H9 (cell line): ENCODE measurements at regions not wholly inside any gene's neighbourhood (a gene's known extent, or its start where the extent isn't known, plus 50 kb on each side); places are given as distances from the start of the nearest gene placed in this dataset.

Experiments
- DNase-seq: peaks from one replicate; pipeline ENCODE4 v3.0.0-alpha.2; 2017
- H2AFZ ChIP-seq: one replicate; pipeline ENCODE4 v1.6.1; 2013; ENCODE audit warnings: mild to moderate bottlenecking, low read length, control low read depth, moderate library complexity
- H2AK5ac ChIP-seq: 2 replicates; pipeline ENCODE4 v1.6.1; 2013; ENCODE audit warnings: low read length, control low read depth, mixed read lengths; ENCODE audit not compliant: insufficient read length
- H2BK120ac ChIP-seq: one replicate; pipeline ENCODE4 v1.6.1; 2013; ENCODE audit warnings: low read depth, mild to moderate bottlenecking, low read length, control low read depth, inconsistent platforms; ENCODE audit not compliant: poor library complexity, severe bottlenecking
- H2BK12ac ChIP-seq: 2 replicates; pipeline ENCODE4 v1.6.1; 2013; ENCODE audit warnings: low read length, control low read depth, mixed read lengths, low read depth; ENCODE audit not compliant: insufficient read length
- H2BK15ac ChIP-seq: 2 replicates; pipeline ENCODE4 v1.6.1; 2013; ENCODE audit warnings: low read depth, low read length, control low read depth
- H2BK20ac ChIP-seq: one replicate; pipeline ENCODE4 v1.6.1; 2013; ENCODE audit warnings: low read depth, mild to moderate bottlenecking, low read length, control low read depth, inconsistent platforms; ENCODE audit not compliant: poor library complexity, severe bottlenecking
- H2BK5ac ChIP-seq: 2 replicates; pipeline ENCODE4 v1.6.1; 2013; ENCODE audit warnings: low read length, control low read depth, mixed read lengths; ENCODE audit not compliant: insufficient read length
- H3K14ac ChIP-seq: 2 replicates; pipeline ENCODE4 v1.6.1; 2013; ENCODE audit warnings: low read length, control low read depth; ENCODE audit not compliant: insufficient read depth
- H3K18ac ChIP-seq: 2 replicates; pipeline ENCODE4 v1.6.1; 2013; ENCODE audit warnings: low read depth, mild to moderate bottlenecking, mixed read lengths, low read length, control low read depth; ENCODE audit not compliant: insufficient read length
- H3K23ac ChIP-seq: 2 replicates; pipeline ENCODE4 v1.6.1; 2013; ENCODE audit warnings: low read length, control low read depth, mixed read lengths, low read depth; ENCODE audit not compliant: insufficient read length
- H3K23me2 ChIP-seq: 2 replicates; pipeline ENCODE4 v1.6.1; 2013; ENCODE audit warnings: low read depth, mild to moderate bottlenecking, mixed read lengths, low read length, control low read depth; ENCODE audit not compliant: insufficient read length, poor library complexity, severe bottlenecking
- H3K27ac ChIP-seq: 2 replicates; pipeline ENCODE4 v1.5.1; 2013; ENCODE audit warnings: low read length, control low read depth, mixed read lengths, low read depth; ENCODE audit not compliant: insufficient read length
- H3K27me3 ChIP-seq: 2 replicates; pipeline ENCODE4 v1.6.1; 2013; ENCODE audit warnings: low read length, control low read depth, inconsistent platforms; ENCODE audit not compliant: insufficient read depth
- H3K4ac ChIP-seq: 2 replicates; pipeline ENCODE4 v1.6.1; 2013; ENCODE audit warnings: low read depth, mild to moderate bottlenecking, control low read depth, inconsistent platforms, low read length, moderate library complexity
- H3K4me1 ChIP-seq: 2 replicates; pipeline ENCODE4 v1.6.1; 2013; ENCODE audit warnings: low read length, control low read depth, inconsistent platforms; ENCODE audit not compliant: insufficient read depth
- H3K4me2 ChIP-seq: 2 replicates; pipeline ENCODE4 v1.6.1; 2013; ENCODE audit warnings: low read length, control low read depth, mixed read lengths; ENCODE audit not compliant: insufficient read length, insufficient read depth
- H3K56ac ChIP-seq: 2 replicates; pipeline ENCODE4 v1.6.1; 2013; ENCODE audit warnings: low read depth, mild to moderate bottlenecking, mixed read lengths, low read length, control low read depth; ENCODE audit not compliant: insufficient read length
- H3K79me1 ChIP-seq: 2 replicates; pipeline ENCODE4 v1.6.1; 2013; ENCODE audit warnings: low read depth, mild to moderate bottlenecking, moderate library complexity, low read length, control low read depth, inconsistent platforms; ENCODE audit not compliant: insufficient read depth, poor library complexity, severe bottlenecking
- H3K79me2 ChIP-seq: 2 replicates; pipeline ENCODE4 v1.6.1; 2013; ENCODE audit warnings: low read length, control low read depth, inconsistent platforms; ENCODE audit not compliant: insufficient read depth
- H3K9ac ChIP-seq: 2 replicates; pipeline ENCODE4 v1.6.1; 2013; ENCODE audit warnings: low read length, control low read depth, mixed read lengths; ENCODE audit not compliant: insufficient read length; ENCODE audit errors: extremely low read depth
- H3K9me3 ChIP-seq: one replicate; pipeline ENCODE4 v1.6.1; 2013; ENCODE audit warnings: low read depth, low read length, inconsistent platforms; ENCODE audit not compliant: control insufficient read depth
- H3T11ph ChIP-seq: one replicate; pipeline ENCODE4 v1.6.1; 2013; ENCODE audit warnings: mild to moderate bottlenecking, low read length, control low read depth, inconsistent platforms
- H4K20me1 ChIP-seq: one replicate; pipeline ENCODE4 v1.6.1; 2013; ENCODE audit not compliant: control insufficient read depth, insufficient read length, insufficient read depth
- H4K5ac ChIP-seq: 2 replicates; pipeline ENCODE4 v1.6.1; 2013; ENCODE audit warnings: low read depth, mild to moderate bottlenecking, mixed read lengths, low read length, control low read depth; ENCODE audit not compliant: insufficient read length
- H4K8ac ChIP-seq: replicated peaks from 2 replicates; pipeline ENCODE4 v1.6.1; 2013; ENCODE audit warnings: low read length, control low read depth, mixed read lengths, low read depth; ENCODE audit not compliant: insufficient read length
- H4K91ac ChIP-seq: 2 replicates; pipeline ENCODE4 v1.6.1; 2013; ENCODE audit warnings: low read depth, mild to moderate bottlenecking, moderate library complexity, mixed read lengths, low read length, control low read depth; ENCODE audit not compliant: insufficient read length
- H3K27ac Mint-ChIP-seq, 3 experiments: 2 replicates in 2 of 3; 3 replicates in 1 of 3; pipeline ENCODE4 v1.8.0; 2020 to 2021; ENCODE audit warnings: mixed read lengths in 3 of 3, mild to moderate bottlenecking in 1 of 3, moderate library complexity in 1 of 3
- H3K27me3 Mint-ChIP-seq: 2 replicates; pipeline ENCODE4 v1.8.0; 2021; ENCODE audit warnings: low read depth, mild to moderate bottlenecking, moderate library complexity, mixed read lengths
- H3K36me3 Mint-ChIP-seq, 3 experiments: 2 replicates in 2 of 3; 3 replicates in 1 of 3; pipeline ENCODE4 v1.8.0; 2020 to 2021; ENCODE audit warnings: low read depth in 3 of 3, mixed read lengths in 3 of 3; ENCODE audit not compliant: insufficient read depth in 1 of 3
- H3K4me1 Mint-ChIP-seq, 2 experiments: 2 replicates each; pipeline ENCODE4 v1.8.0; 2020; ENCODE audit warnings: mixed read lengths in 2 of 2
- H3K4me3 Mint-ChIP-seq, 2 experiments: 2 replicates in 1 of 2; 3 replicates in 1 of 2; pipeline ENCODE4 v1.8.0; 2020 to 2021; ENCODE audit warnings: mild to moderate bottlenecking in 2 of 2, mixed read lengths in 2 of 2, moderate library complexity in 1 of 2
- H3K9me3 Mint-ChIP-seq, 2 experiments: 2 replicates in 1 of 2; 3 replicates in 1 of 2; pipeline ENCODE4 v1.8.0; 2020; ENCODE audit warnings: mild to moderate bottlenecking in 2 of 2, mixed read lengths in 2 of 2, moderate library complexity in 1 of 2
- CTCF ChIP-seq: fragments of 200-600 bp; sonication (generic); conservative IDR thresholded peaks from 3 replicates; pipeline ENCODE4 v1.8.0; 2021; ENCODE audit warnings: antibody characterized with exemption, mild to moderate bottlenecking
- WGBS: extraction: QIAGEN DNeasy Blood & Tissue Kit; methylation state at CpG from one replicate; pipeline ENCODE4 v1.1.7; 2013; ENCODE audit warnings: missing lambda C conversion rate, low lambda C conversion rate, mixed read lengths; ENCODE audit not compliant: insufficient read length; ENCODE audit errors: extremely low coverage; 5-methylcytosine and 5-hydroxymethylcytosine counted together

GRCh38 chr2:118257696-118258095 is 169.4 kb downstream of the INSIG2 start:
- Histone ChIP-seq H3K4me2 (no peak overlapping the region), H2BK120ac (no peak overlapping the region), H3K27ac (no peak overlapping the region), H3K9me3 (no peaks in the 10 kb centered on the region), H3K14ac (no peak overlapping the region), H3K23ac (no peak overlapping the region), H3K4ac (no peak overlapping the region), H2BK5ac (no peak overlapping the region), H2AFZ (no peak overlapping the region), H4K91ac (no peak overlapping the region), H2AK5ac (no peak overlapping the region), H4K5ac (no peak overlapping the region), H3T11ph (no peak overlapping the region), H3K23me2 (no peaks in the 10 kb centered on the region), H3K79me1 (no peaks in the 10 kb centered on the region), H2BK20ac (no peak overlapping the region), H3K79me2 (no peaks in the 10 kb centered on the region), H4K8ac (no peak overlapping the region), H3K4me1 (peaks cover 9% of the 10 kb centered on the region), H2BK15ac (no peak overlapping the region), H3K27me3 (no peaks in the 10 kb centered on the region), H3K9ac (no peak overlapping the region), H4K20me1 (no peaks in the 10 kb centered on the region), H3K56ac (no peak overlapping the region), H3K18ac (no peak overlapping the region), H2BK12ac (no peak overlapping the region)
- Mint-ChIP-seq H3K36me3 (no peaks in the 10 kb centered on the region), H3K4me1 (peaks cover 25 to 26% of the 10 kb centered on the region in 2 experiments), H3K27me3 (peaks cover 10% of the 10 kb centered on the region), H3K27ac (no peak overlapping the region), H3K9me3 (no peaks in the 10 kb centered on the region; a peak in 2 of 5 replicates), H3K4me3 (no peak overlapping the region)
- no peak for DNase-seq
- WGBS: no CpG with 5 or more reads among the region's 2 CpGs
- TF ChIP-seq CTCF: no peak
